KMS-11 (cell line): ENCODE measurements at regions not wholly inside any gene's neighbourhood (a gene's known extent, or its start where the extent isn't known, plus 50 kb on each side); places are given as distances from the start of the nearest gene placed in this dataset.

Source experiments
- H2AFZ ChIP-seq: fragments of 200-600 bp; sonication (generic); 2 replicates; pipeline ENCODE4 v1.6.1; 2016; ENCODE audit warnings: antibody characterized with exemption, mixed run types, low read depth
- H3K27ac ChIP-seq: fragments of 200-600 bp; sonication (generic); 2 replicates; pipeline ENCODE4 v1.6.1; 2016; ENCODE audit warnings: mild to moderate bottlenecking, mixed run types
- H3K27me3 ChIP-seq: fragments of 200-600 bp; sonication (generic); 2 replicates; pipeline ENCODE4 v1.6.1; 2017; ENCODE audit warnings: mild to moderate bottlenecking, low read depth, mixed run types, moderate library complexity; ENCODE audit not compliant: insufficient read depth
- H3K36me3 ChIP-seq: fragments of 200-600 bp; sonication (generic); 2 replicates; pipeline ENCODE4 v1.6.1; 2017; ENCODE audit warnings: mild to moderate bottlenecking, mixed run types; ENCODE audit not compliant: insufficient read depth
- H3K4me1 ChIP-seq: fragments of 200-600 bp; sonication (generic); 2 replicates; pipeline ENCODE4 v1.6.1; 2016; ENCODE audit warnings: mild to moderate bottlenecking, low read depth, mixed run types; ENCODE audit not compliant: poor library complexity, severe bottlenecking
- H3K4me2 ChIP-seq: fragments of 200-600 bp; sonication (generic); 2 replicates; pipeline ENCODE4 v1.7.0; 2016; ENCODE audit warnings: mild to moderate bottlenecking, mixed run types
- H3K4me3 ChIP-seq: fragments of 200-600 bp; sonication (generic); IDR thresholded peaks from 2 replicates; pipeline ENCODE4 v1.6.1; 2017; ENCODE audit warnings: low read depth, low read length, mixed read lengths; ENCODE audit not compliant: insufficient read depth
- H3K79me2 ChIP-seq: fragments of 200-600 bp; sonication (generic); 2 replicates; pipeline ENCODE4 v1.6.1; 2016; ENCODE audit warnings: low read depth, mixed run types; ENCODE audit not compliant: insufficient read depth
- H3K9ac ChIP-seq: fragments of 200-600 bp; sonication (generic); 2 replicates; pipeline ENCODE4 v1.6.1; 2016; ENCODE audit warnings: mild to moderate bottlenecking, mixed run types
- H4K20me1 ChIP-seq: fragments of 200-600 bp; sonication (generic); 2 replicates; pipeline ENCODE4 v1.6.1; 2016; ENCODE audit warnings: mild to moderate bottlenecking, mixed run types; ENCODE audit not compliant: insufficient read depth
- TF ChIP-seq, protein P1 (sequence below): fragments of 200-600 bp; sonication (generic); conservative IDR thresholded peaks from 2 replicates; pipeline ENCODE4 v1.6.1; 2017; ENCODE audit warnings: low read depth, mild to moderate bottlenecking, antibody characterized with exemption, low read length, moderate library complexity, mixed read lengths

DNA sequence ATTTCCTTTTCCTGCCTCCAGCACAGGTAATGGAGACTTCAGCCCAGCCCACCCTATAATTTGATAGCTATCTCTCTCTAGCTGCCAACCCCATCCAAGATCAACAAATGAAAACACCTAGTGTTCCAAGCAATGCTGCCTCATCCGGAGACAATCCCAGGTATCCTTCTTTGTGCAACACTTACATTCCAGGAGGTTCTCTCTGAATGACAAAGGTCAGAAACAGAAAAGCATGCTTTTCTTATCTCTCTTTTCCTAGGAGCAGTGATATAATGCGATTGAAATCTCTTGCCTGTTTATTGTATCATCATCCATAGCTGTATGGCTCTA, 699.3 kb downstream of the INHBA start:
- TF ChIP-seq, protein P1, sequence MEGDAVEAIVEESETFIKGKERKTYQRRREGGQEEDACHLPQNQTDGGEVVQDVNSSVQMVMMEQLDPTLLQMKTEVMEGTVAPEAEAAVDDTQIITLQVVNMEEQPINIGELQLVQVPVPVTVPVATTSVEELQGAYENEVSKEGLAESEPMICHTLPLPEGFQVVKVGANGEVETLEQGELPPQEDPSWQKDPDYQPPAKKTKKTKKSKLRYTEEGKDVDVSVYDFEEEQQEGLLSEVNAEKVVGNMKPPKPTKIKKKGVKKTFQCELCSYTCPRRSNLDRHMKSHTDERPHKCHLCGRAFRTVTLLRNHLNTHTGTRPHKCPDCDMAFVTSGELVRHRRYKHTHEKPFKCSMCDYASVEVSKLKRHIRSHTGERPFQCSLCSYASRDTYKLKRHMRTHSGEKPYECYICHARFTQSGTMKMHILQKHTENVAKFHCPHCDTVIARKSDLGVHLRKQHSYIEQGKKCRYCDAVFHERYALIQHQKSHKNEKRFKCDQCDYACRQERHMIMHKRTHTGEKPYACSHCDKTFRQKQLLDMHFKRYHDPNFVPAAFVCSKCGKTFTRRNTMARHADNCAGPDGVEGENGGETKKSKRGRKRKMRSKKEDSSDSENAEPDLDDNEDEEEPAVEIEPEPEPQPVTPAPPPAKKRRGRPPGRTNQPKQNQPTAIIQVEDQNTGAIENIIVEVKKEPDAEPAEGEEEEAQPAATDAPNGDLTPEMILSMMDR: no peak
- Histone ChIP-seq H2AFZ (no peak overlapping the region), H3K27ac (no peak overlapping the region), H3K4me2 (no peak overlapping the region), H3K36me3 (no peaks in the 10 kb centered on the region), H4K20me1 (no peaks in the 10 kb centered on the region), H3K79me2 (no peaks in the 10 kb centered on the region), H3K9ac (no peak overlapping the region), H3K4me1 (no peaks in the 10 kb centered on the region), H3K4me3 (no peak overlapping the region), H3K27me3 (no peaks in the 10 kb centered on the region)

DNA sequence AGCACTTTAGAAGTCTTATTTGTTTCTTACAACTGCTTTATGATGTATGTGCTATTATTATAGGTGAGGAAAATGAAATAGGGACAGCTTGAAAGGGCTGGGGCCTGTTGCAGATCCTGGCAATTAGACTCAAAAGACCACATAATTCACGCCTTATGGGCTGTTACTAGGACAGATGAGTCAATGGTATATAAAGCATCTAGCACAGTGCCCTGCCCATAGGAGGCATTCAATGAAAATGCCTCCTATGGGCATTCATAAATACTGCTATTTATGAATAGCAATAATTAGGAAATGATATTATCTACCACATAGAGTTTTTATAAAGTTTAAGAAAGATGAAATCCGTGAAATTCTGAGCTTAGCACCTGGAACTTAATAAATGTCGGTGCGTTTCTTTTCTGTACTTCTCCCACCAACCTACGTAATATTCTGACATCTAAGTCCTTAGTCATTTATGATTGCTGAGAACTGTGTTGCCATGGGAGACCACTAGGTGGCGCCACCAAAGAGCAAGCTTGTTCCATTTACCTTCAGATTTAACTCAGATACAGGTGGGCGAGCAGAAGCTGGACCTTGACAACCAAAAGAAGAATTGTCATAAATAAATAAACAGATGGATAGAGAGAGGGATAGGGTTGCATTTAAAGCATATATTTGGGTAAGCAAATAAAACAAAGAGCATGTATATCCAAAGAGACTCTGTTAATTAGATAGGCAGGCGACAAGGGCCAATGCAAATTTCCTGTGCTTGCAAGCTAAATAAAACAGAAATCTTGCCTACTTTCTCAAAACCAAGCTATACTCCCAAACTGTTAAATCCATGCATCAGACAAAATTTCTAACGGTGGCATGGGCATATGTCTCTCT, 699.9 kb downstream of the INHBA start:
- Histone ChIP-seq H3K36me3 (no peaks in the 10 kb centered on the region), H3K9ac (no peak overlapping the region), H4K20me1 (no peaks in the 10 kb centered on the region), H3K4me2 (no peak overlapping the region), H2AFZ (no peak overlapping the region), H3K27ac (no peak overlapping the region), H3K79me2 (no peaks in the 10 kb centered on the region), H3K4me1 (no peaks in the 10 kb centered on the region), H3K27me3 (no peaks in the 10 kb centered on the region), H3K4me3 (no peak overlapping the region)
- TF ChIP-seq, protein P1: peak; percentile 87

DNA sequence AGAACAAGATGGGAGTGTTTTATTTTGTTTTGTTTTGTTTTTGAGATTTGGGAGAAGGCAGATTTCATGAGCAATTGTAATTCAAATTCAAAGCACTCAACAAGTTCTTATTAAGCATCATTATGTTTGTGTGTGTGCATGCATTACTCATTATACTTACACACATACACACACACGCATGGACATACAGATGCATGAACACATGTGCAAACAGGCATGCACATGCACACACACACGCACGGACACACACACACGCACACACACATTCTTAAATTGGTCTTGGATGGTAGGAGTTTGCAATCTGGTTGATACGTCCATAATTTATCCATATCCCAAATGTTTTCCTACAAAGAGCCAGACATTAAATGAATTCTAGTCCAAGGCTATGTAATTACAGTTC, 702.8 kb downstream of the INHBA start:
- no peak overlapping the region for H3K27ac ChIP-seq
- H3K27me3 ChIP-seq: no peaks in the 10 kb centered on the region
- TF ChIP-seq, protein P1: no peak
- H3K9ac ChIP-seq: no peak overlapping the region
- no peaks in the 10 kb centered on the region for H3K36me3 ChIP-seq
- no peaks in the 10 kb centered on the region for H4K20me1 ChIP-seq
- H3K79me2 ChIP-seq: no peaks in the 10 kb centered on the region
- H3K4me2 ChIP-seq: no peak overlapping the region
- H3K4me3 ChIP-seq: no peak overlapping the region
- H3K4me1 ChIP-seq: no peaks in the 10 kb centered on the region
- H2AFZ ChIP-seq: no peak overlapping the region

DNA sequence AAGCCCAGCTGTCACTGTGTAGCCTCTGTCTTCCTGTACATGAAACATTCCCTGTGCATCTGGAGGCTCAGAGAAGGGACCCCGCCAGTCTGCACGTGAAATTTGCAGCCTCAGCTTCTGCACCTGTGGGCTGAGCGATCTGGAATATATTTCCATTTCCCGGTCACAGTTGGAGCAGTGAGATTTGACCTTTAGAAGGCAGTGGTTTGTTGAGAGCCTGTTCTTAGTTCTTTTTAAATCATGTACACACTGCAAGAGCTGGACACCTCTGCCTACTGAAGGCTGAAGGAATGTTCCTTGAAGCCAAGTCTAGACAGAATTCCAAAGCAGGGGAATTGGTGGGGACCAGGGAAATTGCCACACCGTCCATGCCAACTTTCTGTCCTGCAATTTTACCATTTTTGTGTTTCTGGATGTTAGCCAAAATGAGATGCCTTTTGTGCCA, 706.6 kb downstream of the INHBA start:
- H3K27ac ChIP-seq: no peak overlapping the region

More for the DNA sequence above, 706.6 kb downstream of the INHBA start:
- TF ChIP-seq, protein P1: no peak
- Histone ChIP-seq H2AFZ (no peak overlapping the region), H3K4me3 (no peak overlapping the region), H3K4me1 (no peaks in the 10 kb centered on the region), H3K79me2 (no peaks in the 10 kb centered on the region), H3K9ac (no peak overlapping the region), H4K20me1 (no peaks in the 10 kb centered on the region), H3K36me3 (no peaks in the 10 kb centered on the region), H3K4me2 (no peak overlapping the region), H3K27me3 (no peaks in the 10 kb centered on the region)
